BE2C (cell line): ENCODE measurements at regions not wholly inside any gene's neighbourhood (a gene's known extent, or its start where the extent isn't known, plus 50 kb on each side); places are given as distances from the start of the nearest gene placed in this dataset.
"Not testable (repeated sequence)": the region's sequence is repeated elsewhere in the genome, so short reads cannot be mapped to it uniquely, and the experiment has no call there.

Experiments
- DNase-seq: peaks from one replicate; pipeline ENCODE4 v3.0.0-alpha.2; 2020
- H3K27me3 ChIP-seq: fragments of 250-450 bp; sonication (Bioruptor Pico); 2 replicates; pipeline ENCODE4 v1.5.1; 2020; ENCODE audit warnings: mild to moderate bottlenecking
- H3K36me3 ChIP-seq: fragments of 250-450 bp; sonication (Bioruptor Pico); 2 replicates; pipeline ENCODE4 v1.5.1; 2020; ENCODE audit warnings: mild to moderate bottlenecking
- H3K4me1 ChIP-seq: fragments of 250-450 bp; sonication (Bioruptor Pico); 2 replicates; pipeline ENCODE4 v1.5.1; 2020
- H3K4me3 ChIP-seq: 2 replicates; pipeline ENCODE4 v1.5.1; 2011; ENCODE audit warnings: low read depth, low read length
- H3K9me3 ChIP-seq: fragments of 250-450 bp; sonication (Bioruptor Pico); 2 replicates; pipeline ENCODE4 v1.5.1; 2020
- CTCF ChIP-seq: IDR thresholded peaks from 2 replicates; pipeline ENCODE4 v1.5.1; 2012; ENCODE audit warnings: mild to moderate bottlenecking, low read depth, low read length

GRCh38 chr20:39752262-39752876, 790.2 kb downstream of the DHX35 start:
- no peak overlapping the region for H3K4me3 ChIP-seq
- no peak for TF ChIP-seq CTCF
- DNase-seq = no peak
- no peaks in the 10 kb centered on the region for H3K36me3 ChIP-seq
- no peaks in the 10 kb centered on the region for H3K4me1 ChIP-seq
- H3K27me3 ChIP-seq = no peaks in the 10 kb centered on the region
- no peaks in the 10 kb centered on the region for H3K9me3 ChIP-seq

GRCh38 chr20:39751557-39752137, 789.5 kb downstream of the DHX35 start:
- Histone ChIP-seq H3K9me3 (no peaks in the 10 kb centered on the region), H3K36me3 (no peaks in the 10 kb centered on the region), H3K27me3 (no peaks in the 10 kb centered on the region), H3K4me3 (no peak overlapping the region), H3K4me1 (no peaks in the 10 kb centered on the region)
- no peak for TF ChIP-seq CTCF
- DNase-seq = no peak

- Histone ChIP-seq H3K4me1 (no peaks in the 10 kb centered on the region), H3K9me3 (no peaks in the 10 kb centered on the region), H3K36me3 (no peaks in the 10 kb centered on the region), H3K4me3 (no peak overlapping the region), H3K27me3 (no peaks in the 10 kb centered on the region)
- TF ChIP-seq CTCF = no peak
- no peak for DNase-seq
Observed at GRCh38 chr20:39745380-39745779, 783.2 kb downstream of the DHX35 start.

- H3K36me3 ChIP-seq = no peaks in the 10 kb centered on the region
- H3K4me3 ChIP-seq = no peak overlapping the region
- DNase-seq = no peak
- H3K4me1 ChIP-seq = no peaks in the 10 kb centered on the region
- no peaks in the 10 kb centered on the region for H3K9me3 ChIP-seq
- no peak for TF ChIP-seq CTCF
- H3K27me3 ChIP-seq = no peaks in the 10 kb centered on the region
Observed at GRCh38 chr20:39738651-39739050, 776.5 kb downstream of the DHX35 start.

GRCh38 chr20:39736434-39737327, 774.5 kb downstream of the DHX35 start:
- H3K9me3 ChIP-seq = no peaks in the 10 kb centered on the region
- H3K36me3 ChIP-seq = no peaks in the 10 kb centered on the region
- no peak for TF ChIP-seq CTCF
- no peaks in the 10 kb centered on the region for H3K4me1 ChIP-seq
- H3K27me3 ChIP-seq = no peaks in the 10 kb centered on the region
- no peak overlapping the region for H3K4me3 ChIP-seq
- DNase-seq = no peak

GRCh38 chr20:39725513-39725912, 763.4 kb downstream of the DHX35 start:
- not testable (repeated sequence) for DNase-seq, H3K9me3 ChIP-seq, H3K27me3 ChIP-seq, H3K36me3 ChIP-seq, H3K4me1 ChIP-seq, H3K4me3 ChIP-seq
